ENCODE measurements at regions not wholly inside any gene's neighbourhood (a gene's known extent, or its start where the extent isn't known, plus 50 kb on each side); places are given as distances from the start of the nearest gene placed in this dataset.
"Not testable (repeated sequence)": the region's sequence is repeated elsewhere in the genome, so short reads cannot be mapped to it uniquely, and the experiment has no call there.

DNA sequence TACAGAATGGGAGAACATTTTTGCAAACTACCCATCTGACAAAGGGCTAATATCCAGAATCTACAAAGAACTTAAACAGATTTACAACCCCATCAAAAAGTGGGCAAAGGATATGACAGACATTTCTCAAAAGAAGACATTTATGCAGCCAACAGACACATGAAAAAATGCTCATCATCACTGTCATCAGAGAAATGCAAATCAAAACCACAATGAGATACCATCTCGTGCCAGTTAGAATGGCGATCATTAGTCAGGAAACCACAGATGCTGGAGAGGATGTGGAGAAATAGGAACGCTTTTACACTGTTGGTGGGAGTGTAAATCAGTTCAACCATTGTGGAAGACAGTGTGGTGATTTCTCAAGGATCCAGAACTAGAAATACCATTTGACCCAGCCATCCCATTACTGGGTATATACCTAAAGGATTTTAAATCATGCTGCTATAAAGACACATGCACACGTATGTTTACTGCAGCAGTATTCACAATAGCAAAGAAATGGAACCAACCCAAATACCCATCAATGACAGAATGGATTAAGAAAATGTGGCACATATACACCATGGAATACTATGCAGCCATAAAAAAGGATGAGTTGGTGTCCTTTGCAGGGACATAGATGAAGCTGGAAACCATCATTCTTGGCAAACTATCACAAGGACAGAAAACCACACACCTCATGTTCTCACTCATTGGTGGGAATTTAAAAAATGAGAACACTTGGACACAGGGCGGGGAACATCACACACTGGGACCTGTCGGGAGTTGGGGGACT, 317.7 kb upstream of the THBS1 start:
- not testable (repeated sequence) for H3K9me3 Mint-ChIP-seq; H3K36me3 Mint-ChIP-seq (ENCODE audit: low read depth); DNase-seq; H3K27ac Mint-ChIP-seq; H3K4me1 Mint-ChIP-seq (ENCODE audit: low read depth); H3K4me3 Mint-ChIP-seq
- H3K27me3 Mint-ChIP-seq = peaks cover 17% of the 10 kb centered on the region

DNA sequence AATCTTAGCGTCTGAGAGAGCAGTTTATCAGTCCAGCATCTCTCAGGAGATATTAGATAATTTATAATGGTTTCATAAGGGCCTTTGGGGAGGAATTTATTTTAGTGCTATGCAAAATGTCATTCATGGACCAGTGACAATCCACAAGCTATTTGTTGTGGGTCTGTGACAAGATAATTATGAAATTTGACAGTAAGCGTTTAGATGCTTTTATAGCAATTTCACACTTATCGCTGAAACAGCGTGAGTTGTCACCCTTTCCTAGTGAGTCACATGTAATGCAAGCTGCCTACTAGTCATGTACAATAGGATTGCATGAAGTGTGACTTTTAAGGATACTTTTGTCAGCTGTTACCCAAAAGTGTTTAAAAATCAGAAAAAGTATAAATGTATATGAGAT, 315.6 kb upstream of the THBS1 start:
- peaks cover 6% of the 10 kb centered on the region for H3K4me1 Mint-ChIP-seq (ENCODE audit: low read depth)
- no peaks in the 10 kb centered on the region for H3K9me3 Mint-ChIP-seq
- H3K27ac Mint-ChIP-seq = no peak overlapping the region
- DNase-seq = no peak
- H3K36me3 Mint-ChIP-seq (ENCODE audit: low read depth) = no peaks in the 10 kb centered on the region
- peaks cover 12% of the 10 kb centered on the region for H3K27me3 Mint-ChIP-seq
- no peak overlapping the region for H3K4me3 Mint-ChIP-seq

DNA sequence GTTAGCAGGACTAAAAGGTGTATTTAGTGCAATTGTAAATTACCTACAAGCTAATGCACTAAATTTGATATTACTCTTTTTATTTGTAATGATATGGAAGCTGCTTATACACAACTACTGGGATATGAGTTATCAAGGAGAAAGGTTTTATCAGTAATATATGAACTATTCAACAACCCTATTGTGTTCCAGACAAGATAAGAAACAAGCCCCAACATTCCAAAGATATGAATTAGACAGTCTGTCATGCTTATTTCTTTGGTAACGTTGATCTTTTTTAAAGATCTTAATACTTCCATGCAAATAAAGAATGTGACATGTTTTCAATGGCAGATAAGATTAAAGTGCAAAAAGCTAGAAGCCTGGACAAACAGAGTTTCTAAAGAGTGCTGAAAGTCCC, 314.0 kb upstream of the THBS1 start:
- Mint-ChIP-seq H3K4me1 (ENCODE audit: low read depth) (peaks cover 6% of the 10 kb centered on the region), H3K9me3 (no peaks in the 10 kb centered on the region), H3K27me3 (peaks cover 8% of the 10 kb centered on the region), H3K4me3 (no peak overlapping the region), H3K27ac (no peak overlapping the region), H3K36me3 (ENCODE audit: low read depth) (no peaks in the 10 kb centered on the region)
- DNase-seq = no peak

DNA sequence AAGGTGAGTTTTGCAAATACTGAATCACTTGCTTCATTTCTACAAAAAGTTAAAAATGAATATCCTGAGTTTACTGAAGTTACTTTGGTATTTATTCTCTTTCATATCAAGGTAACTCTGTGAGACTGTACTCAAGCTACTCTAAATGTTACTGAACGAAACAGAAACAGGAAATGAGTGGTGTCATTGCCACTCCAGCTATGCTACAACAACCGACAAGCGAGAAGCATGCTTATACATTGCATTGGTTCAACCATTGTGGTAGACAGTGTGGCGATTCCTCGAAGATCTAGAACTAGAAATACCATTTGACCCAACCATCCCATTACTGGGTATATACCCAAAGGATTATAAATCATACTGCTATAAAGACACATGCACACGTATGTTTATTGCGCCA, 313.2 kb upstream of the THBS1 start:
- Mint-ChIP-seq H3K4me1 (ENCODE audit: low read depth) (peaks cover 4% of the 10 kb centered on the region), H3K9me3 (no peaks in the 10 kb centered on the region), H3K27me3 (peaks cover 2% of the 10 kb centered on the region), H3K27ac (no peak overlapping the region), H3K4me3 (no peak overlapping the region), H3K36me3 (ENCODE audit: low read depth) (no peaks in the 10 kb centered on the region)
- no peak for DNase-seq

DNA sequence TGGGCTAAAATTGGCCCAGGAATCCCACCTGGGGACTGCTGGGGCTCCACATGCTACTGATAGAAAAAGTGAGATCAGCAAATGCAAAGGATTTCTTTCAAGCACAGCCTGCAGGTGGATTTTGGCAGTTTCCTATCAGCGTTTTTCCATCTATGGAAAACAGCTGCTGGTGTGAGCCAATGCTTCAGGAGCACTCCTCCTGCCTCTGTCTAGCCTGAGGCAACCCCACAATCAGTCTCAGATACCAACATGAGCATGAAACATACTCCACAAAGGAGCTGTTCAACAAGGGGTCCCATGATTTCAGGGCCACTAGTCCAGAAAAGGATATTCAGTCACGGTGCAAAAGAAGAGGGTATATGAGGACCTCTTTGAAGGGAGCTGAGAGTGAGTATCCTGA, 311.5 kb upstream of the THBS1 start:
- H3K27me3 Mint-ChIP-seq = no peaks in the 10 kb centered on the region
- no peaks in the 10 kb centered on the region for H3K9me3 Mint-ChIP-seq
- DNase-seq = no peak
- H3K27ac Mint-ChIP-seq = no peak overlapping the region
- H3K4me1 Mint-ChIP-seq (ENCODE audit: low read depth) = no peaks in the 10 kb centered on the region
- no peaks in the 10 kb centered on the region for H3K36me3 Mint-ChIP-seq (ENCODE audit: low read depth)
- no peak overlapping the region for H3K4me3 Mint-ChIP-seq

DNA sequence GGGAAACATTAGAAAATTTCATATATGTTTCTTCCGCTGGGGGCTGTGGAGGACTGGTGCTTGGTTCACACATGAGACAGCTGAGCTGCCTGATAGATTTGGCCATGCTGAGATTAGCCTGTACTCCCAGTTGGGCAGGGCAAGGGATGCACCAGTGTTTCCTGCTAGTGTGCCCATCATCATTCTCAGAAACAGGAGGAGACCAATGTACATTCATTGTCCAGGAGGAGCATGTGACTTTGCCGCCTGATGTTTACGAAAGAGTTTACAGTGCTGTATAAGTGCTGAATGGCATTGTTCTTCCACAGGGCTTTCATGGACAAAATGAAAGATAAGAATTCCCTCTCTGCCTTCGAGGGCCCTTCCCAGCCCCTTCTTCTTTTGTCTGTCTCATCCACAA, 311.1 kb upstream of the THBS1 start:
- DNase-seq = no peak
- Mint-ChIP-seq H3K27me3 (no peaks in the 10 kb centered on the region), H3K9me3 (no peaks in the 10 kb centered on the region), H3K27ac (no peak overlapping the region), H3K4me1 (ENCODE audit: low read depth) (no peaks in the 10 kb centered on the region), H3K4me3 (no peak overlapping the region), H3K36me3 (ENCODE audit: low read depth) (no peaks in the 10 kb centered on the region)

DNA sequence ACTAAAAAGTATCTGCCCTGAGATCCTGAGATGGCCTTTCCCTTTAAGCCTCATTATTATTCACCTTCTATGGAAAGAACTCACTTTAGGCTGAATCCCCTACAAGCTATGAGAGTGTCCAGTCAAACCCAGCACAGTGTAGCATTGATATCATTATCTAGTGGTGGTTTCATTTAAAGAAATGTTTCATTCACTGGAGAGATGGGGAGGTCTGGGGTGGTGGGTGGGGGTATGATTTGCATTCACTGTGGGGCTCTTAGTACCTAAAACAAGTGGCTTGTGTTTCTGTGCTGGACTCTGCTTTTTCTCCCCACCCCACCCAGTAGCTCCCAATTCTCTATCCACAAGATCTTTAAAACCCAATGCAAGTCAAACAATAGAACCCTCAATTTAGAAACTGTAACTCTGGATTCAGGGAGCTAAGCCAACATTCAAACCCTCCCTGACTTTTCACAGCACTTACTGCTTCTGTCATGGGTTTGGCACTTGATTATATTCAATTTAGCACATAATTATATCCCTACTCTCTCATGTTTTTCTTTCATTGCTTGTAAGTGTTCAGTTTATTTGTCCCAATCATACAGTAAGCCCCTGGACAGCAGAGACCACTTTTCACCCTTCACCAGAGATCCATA, 310.5 kb upstream of the THBS1 start:
- Mint-ChIP-seq H3K4me1 (ENCODE audit: low read depth) (no peaks in the 10 kb centered on the region), H3K27ac (no peak overlapping the region), H3K4me3 (no peak overlapping the region), H3K9me3 (no peaks in the 10 kb centered on the region), H3K36me3 (ENCODE audit: low read depth) (no peaks in the 10 kb centered on the region), H3K27me3 (no peaks in the 10 kb centered on the region)
- no peak for DNase-seq

DNA sequence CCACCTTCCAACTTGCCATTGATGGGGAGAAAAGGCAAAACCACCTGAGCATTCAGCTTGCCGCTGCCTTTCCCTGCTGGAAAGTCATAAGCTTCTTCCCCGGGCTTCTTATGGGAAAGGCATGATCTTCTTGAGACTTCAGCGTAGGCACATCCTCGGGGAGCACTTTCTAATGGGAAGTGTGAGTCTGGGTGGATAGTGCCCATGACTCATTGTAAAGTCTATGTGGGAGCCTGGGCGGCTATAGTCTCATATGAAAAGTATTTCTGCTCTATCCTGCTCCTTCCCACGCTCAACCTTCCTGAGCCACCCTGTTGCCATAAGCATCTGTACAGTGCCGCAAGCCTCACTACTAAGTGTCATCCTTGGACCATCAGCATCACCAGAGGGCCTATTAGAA, 309.9 kb upstream of the THBS1 start:
- Mint-ChIP-seq H3K36me3 (ENCODE audit: low read depth) (no peaks in the 10 kb centered on the region), H3K4me3 (no peak overlapping the region), H3K9me3 (no peaks in the 10 kb centered on the region), H3K27ac (no peak overlapping the region), H3K27me3 (no peaks in the 10 kb centered on the region), H3K4me1 (ENCODE audit: low read depth) (no peaks in the 10 kb centered on the region)
- no peak for DNase-seq

DNA sequence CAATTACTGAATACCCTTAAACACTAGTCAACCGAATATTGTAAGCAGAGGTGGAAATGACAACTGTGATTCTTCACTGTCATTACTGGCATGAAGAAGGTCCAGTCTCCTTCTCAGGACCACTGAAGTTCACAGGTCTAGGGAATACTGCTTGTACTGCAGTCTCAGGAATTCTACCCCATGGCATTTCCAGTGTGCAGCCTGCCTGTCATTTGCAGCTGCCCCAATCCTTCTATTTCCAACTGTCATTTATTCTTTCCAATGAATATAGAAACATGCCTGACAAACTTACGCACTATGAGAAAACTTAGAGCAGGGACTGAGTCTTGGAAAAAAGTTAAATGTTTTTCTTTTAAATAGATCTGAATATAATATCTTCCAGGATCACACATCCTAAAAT, 308.0 kb upstream of the THBS1 start:
- H3K36me3 Mint-ChIP-seq (ENCODE audit: low read depth) = no peaks in the 10 kb centered on the region
- DNase-seq = no peak

DNA sequence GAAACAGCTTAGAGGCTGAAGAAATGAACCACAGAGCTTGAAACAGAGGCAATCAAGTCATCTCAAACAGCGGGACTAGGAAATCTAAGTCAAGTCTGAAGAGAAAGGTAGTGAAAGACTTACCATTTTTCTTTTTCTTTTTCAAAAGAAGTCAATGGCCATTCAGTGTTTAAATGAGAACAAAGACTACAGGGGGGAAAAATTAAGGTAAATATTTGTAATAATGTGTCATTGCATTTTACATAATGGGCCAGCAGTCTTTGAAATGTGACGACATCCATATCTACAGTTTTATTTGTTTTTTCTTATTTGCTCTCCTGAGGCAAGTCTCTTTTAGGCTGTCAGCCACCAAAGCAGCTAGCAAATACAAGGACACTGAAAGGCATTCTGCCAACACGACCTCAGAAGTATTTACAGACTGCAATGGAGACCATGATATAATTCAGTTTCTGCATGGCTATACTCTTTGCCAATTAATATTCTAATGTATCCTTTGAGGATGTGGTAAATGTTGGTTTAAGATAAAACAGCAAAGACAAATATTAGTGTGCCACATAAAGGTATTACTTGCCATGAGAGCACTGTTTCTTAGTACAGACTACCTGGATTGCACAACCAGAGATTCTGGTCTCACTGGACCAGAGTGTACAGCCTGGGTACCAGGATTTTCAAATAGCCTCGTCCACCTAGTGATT, 307.0 kb upstream of the THBS1 start:
- DNase-seq = no peak
- Mint-ChIP-seq H3K4me3 (no peak overlapping the region), H3K36me3 (ENCODE audit: low read depth) (no peaks in the 10 kb centered on the region), H3K9me3 (no peaks in the 10 kb centered on the region), H3K27me3 (no peaks in the 10 kb centered on the region), H3K27ac (no peak overlapping the region), H3K4me1 (ENCODE audit: low read depth) (no peaks in the 10 kb centered on the region)

More for the DNA sequence above, 308.0 kb upstream of the THBS1 start:
- Mint-ChIP-seq H3K27ac (no peak overlapping the region), H3K4me1 (ENCODE audit: low read depth) (no peaks in the 10 kb centered on the region), H3K4me3 (no peak overlapping the region), H3K9me3 (no peaks in the 10 kb centered on the region), H3K27me3 (no peaks in the 10 kb centered on the region)

DNA sequence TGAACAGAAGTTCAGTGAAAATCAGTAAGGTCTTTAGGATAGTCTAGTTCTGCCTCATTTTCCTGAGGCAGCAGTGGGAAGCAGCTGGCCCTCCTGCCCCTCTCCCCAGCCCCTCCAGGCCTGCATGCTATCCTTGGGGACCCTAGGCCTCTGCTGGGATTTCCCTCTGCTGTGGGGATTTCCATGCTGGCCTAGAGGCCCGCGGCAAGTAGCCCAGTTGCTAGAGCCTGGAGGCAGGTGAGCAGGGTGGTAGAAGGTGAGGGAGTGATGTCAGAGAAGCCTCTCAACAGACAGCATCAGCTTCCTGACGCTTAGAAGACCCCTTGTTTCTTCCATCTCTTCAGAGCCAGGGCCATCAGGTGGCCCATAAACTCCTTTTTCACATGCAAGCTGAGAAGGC, 305.8 kb upstream of the THBS1 start:
- no peak for DNase-seq
- H3K4me3 Mint-ChIP-seq = no peak overlapping the region
- peaks cover 5% of the 10 kb centered on the region for H3K27me3 Mint-ChIP-seq
- no peaks in the 10 kb centered on the region for H3K4me1 Mint-ChIP-seq (ENCODE audit: low read depth)
- H3K27ac Mint-ChIP-seq = no peak overlapping the region
- no peaks in the 10 kb centered on the region for H3K9me3 Mint-ChIP-seq
- H3K36me3 Mint-ChIP-seq (ENCODE audit: low read depth) = no peaks in the 10 kb centered on the region

DNA sequence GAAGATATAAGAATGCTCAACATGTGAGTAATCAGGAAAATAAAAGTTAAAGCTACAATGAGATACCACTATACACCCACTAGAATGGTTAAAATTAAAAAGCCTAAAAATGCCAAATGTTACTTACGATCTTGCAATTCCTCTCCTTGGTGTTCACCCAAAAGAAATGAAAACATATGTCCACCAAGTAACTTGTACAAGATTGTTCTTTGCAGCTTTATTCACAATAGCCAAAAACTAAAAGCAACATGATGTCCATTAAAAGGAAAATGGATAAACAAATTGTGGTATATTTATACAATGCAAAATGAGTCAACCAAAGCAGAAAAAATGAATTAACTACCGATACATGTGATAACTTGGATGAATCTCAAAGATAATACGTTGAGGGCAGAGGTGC, 301.6 kb upstream of the THBS1 start:
- Mint-ChIP-seq H3K4me1 (ENCODE audit: low read depth) (no peaks in the 10 kb centered on the region), H3K27me3 (peaks cover 15% of the 10 kb centered on the region), H3K27ac (no peak overlapping the region), H3K4me3 (no peak overlapping the region), H3K36me3 (ENCODE audit: low read depth) (no peaks in the 10 kb centered on the region), H3K9me3 (peaks cover 2% of the 10 kb centered on the region)
- DNase-seq = no peak

DNA sequence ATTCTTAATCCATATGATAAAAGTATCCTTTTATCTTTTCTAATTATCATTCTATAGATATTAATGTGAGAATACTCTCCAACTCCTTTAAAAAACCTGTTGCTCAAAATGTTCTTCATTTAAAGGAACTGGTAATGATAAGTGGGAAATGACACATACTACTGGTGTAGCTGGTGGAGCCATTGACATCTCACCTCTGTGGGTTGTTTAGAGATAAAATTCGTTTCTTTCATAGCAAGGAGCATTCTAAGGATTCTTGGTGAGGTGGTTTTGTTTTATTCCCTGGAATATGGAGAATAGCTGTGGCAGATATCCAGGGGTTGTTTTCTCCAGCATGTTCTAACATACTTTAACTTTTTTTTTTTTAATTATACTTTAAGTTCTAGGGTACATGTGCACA, 299.8 kb upstream of the THBS1 start:
- H3K27me3 Mint-ChIP-seq = peaks cover 20% of the 10 kb centered on the region
- H3K4me3 Mint-ChIP-seq = no peak overlapping the region
- no peaks in the 10 kb centered on the region for H3K4me1 Mint-ChIP-seq (ENCODE audit: low read depth)
- no peak for DNase-seq
- H3K9me3 Mint-ChIP-seq = peaks cover 2% of the 10 kb centered on the region
- no peak overlapping the region for H3K27ac Mint-ChIP-seq
- H3K36me3 Mint-ChIP-seq (ENCODE audit: low read depth) = no peaks in the 10 kb centered on the region

DNA sequence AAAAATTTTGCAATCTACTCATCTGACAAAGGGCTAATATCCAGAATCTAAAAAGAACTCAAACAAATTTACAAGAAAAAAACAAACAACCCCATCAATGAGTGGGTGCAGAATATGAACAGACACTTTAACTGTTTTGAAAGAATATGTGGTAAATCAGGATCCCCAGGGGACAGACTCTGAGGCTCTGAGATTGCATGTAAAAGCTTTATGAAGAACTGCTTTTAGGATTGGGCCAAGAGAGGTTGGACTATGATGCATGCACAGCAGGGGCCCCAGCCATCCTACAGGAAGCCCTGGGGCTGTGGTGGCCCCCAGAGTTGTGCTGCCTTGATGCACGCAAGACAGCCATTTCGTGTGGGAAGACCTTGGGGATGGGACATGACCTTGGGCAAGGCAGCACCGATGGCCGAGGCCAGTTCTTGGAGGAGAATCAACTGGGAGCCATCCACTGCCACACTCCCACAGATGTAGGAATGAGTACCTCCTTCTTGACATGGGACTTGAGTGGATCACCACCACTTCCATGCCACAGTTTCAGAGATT, 298.1 kb upstream of the THBS1 start:
- no peak for DNase-seq
- Mint-ChIP-seq H3K36me3 (ENCODE audit: low read depth) (no peaks in the 10 kb centered on the region), H3K9me3 (peaks cover 2% of the 10 kb centered on the region), H3K27me3 (peaks cover 33% of the 10 kb centered on the region), H3K27ac (no peak overlapping the region), H3K4me1 (ENCODE audit: low read depth) (no peaks in the 10 kb centered on the region), H3K4me3 (no peak overlapping the region)

DNA sequence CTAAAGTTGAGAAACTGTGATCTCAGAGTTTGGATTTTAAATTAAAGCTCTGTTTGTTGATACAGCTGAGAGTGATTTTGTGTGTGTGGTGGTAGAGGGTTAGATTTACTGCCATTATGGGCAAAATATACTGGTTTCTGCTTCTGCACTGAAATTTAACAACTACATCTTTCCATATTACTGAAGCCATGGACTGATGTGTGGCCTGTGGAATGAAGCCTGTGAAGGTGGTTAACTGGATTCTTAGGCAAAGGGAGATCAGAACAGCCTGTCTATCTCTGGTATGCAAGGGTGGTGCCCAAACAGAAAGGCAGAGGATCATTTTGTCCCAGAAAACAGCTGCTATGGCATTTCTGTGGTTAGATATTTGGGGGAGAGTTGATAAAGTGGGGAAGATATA, 297.3 kb upstream of the THBS1 start:
- no peak overlapping the region for H3K27ac Mint-ChIP-seq
- H3K4me1 Mint-ChIP-seq (ENCODE audit: low read depth) = no peaks in the 10 kb centered on the region
- no peaks in the 10 kb centered on the region for H3K36me3 Mint-ChIP-seq (ENCODE audit: low read depth)
- H3K9me3 Mint-ChIP-seq = peaks cover 2% of the 10 kb centered on the region
- no peak for DNase-seq
- peaks cover 38% of the 10 kb centered on the region for H3K27me3 Mint-ChIP-seq
- no peak overlapping the region for H3K4me3 Mint-ChIP-seq
